GM21515 (cell line): ENCODE measurements at regions not wholly inside any gene's neighbourhood (a gene's known extent, or its start where the extent isn't known, plus 50 kb on each side); places are given as distances from the start of the nearest gene placed in this dataset.

Experiments
- ATAC-seq: cut with Tn5 transposase; IDR thresholded peaks from one replicate; pipeline ENCODE4 v1.9.1; 2021; ENCODE audit not compliant: unreplicated experiment

DNA sequence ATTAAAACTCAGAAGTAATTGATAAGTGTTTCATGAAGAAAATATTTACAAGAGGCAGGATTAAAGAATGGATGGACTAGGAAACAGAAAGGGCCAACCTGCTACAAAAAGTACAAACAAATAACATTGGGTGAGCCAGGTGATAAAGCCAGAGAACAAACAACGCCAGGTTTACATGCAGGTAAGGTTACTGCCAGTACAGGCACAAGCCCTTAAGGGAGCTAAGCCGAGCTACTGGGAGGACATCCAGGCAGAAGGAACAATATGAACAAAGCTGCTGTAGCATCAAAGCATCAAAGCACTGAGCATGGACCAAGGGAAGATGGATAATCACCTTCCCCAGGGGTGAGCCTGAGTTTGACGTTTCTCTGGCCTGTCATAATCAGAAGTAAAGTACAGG, 380.7 kb downstream of the SEC16B start:
- ATAC-seq: no peak

DNA sequence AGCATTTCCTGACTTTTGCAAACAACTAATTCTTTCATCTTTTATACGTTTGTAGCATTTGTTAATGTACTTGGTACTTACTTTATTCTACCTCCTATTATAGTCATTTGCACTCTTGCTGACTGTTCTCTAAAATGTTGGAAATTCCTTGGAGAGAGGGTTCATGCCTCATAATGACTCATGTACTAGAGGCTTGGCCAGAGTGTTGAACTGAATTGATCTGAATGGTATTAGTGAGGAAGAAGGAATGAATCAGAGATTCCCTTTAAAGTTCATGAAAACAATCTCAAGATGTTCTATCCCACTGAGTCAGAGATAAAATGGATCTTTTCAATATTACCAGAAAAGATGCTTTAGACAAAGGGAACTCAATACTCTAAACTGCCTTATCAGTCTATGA, 383.4 kb downstream of the SEC16B start:
- no peak for ATAC-seq

DNA sequence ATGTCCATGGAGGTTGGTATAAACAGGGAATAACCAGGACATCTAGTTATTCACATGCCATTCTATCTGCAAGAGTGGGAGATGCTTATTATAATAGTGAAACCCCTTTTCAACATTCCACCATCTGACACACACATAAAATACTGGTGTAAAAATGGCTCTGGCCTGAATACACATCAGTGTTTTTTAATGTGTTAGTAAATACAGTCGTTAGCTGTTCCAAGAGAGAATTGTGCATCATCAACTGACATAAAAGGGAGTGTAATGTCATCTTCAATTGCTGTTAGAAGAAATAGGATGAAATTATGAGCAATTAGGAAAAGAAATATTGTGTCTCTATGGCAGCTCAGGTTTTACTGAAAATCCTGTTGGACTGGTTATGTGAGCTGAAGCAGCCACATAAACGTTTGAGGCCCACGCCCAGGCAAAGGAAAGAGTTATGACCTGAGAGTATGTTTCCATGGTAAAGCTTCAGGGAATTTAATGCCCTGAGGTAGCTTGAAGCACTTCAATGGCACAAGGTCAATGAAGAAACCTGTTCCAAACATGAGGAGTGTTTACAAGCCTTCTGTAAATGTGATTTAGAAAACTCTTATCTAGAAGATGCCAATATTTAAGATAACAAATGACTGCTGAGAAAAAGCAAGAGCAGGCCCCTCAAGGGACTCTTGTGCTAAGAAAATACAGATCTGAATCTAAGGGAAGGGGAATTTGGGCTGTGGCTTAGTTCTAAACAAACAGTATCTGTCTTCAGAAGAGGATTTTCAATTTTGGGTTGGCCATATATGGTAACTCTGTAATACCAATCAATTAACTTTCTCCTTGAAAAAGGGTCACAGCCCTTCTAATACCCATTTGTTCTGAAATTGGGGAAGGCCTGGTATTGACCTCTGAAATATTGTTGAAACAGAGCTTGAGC, 384.3 kb downstream of the SEC16B start:
- no peak for ATAC-seq

DNA sequence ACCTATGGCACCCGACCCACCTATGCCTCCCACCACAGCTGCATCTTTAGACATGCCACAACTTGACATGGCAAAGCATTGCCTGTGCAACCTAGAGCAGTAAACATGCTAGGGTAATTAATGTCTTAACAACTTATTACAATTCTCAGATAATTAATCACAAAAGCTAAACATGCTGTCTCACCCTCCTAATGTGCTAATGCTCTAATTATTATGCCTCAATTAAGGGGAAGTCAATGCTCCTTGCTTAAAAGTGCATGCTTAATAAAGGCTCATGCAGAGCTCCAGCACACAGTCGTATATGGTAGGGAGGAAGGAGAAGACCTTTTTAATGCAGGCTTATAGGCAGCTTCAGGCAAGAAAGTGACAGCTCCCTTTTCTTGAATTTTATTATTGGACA, 396.0 kb downstream of the SEC16B start:
- ATAC-seq: no peak

DNA sequence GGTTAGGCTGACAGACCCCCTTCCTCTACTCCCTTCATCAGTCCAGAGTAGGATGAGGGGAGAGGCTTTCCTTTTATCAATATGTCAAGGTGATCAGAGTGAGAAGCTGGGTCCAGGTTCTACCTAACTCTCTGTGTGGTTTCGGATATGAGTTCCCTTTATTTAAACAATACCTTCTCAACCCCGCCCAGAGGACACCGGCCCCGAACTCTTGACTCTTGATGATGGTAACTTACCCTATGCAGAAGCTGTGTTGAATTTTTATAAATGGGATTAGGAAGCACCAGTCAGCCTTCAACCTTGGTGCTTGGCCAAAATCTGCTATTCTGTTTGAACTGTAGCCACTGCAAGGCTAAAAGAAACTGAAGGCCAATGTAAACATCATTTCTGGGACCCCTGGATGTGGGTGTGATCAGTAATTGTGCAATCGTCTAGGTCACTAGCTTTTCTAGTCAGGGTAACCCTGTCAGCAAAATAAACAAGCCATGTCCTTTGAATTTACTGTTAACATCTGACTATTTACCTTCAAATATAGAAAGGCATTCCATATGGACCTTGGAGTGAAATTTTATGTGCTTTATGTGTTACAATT, 398.3 kb downstream of the SEC16B start:
- ATAC-seq: no peak

DNA sequence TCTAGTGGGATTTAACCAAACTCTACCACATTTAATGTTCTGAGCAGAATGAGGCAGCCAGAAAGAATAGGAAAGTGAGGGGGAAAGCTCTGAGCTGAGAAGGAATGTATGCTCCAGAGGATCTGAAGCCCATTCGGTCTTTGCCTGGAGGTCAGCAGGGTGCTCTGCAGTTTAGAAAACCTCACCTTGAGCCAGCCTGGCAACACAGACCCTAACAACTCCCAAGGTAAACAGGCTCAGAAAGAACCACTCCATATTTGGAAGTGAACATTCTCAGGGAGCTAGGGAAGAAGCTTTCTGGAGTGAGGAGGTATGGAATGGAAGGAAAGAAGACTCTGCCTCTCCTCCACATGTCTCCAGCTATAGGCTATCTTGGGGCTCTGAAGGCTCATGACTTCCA, 398.8 kb downstream of the SEC16B start:
- no peak for ATAC-seq

DNA sequence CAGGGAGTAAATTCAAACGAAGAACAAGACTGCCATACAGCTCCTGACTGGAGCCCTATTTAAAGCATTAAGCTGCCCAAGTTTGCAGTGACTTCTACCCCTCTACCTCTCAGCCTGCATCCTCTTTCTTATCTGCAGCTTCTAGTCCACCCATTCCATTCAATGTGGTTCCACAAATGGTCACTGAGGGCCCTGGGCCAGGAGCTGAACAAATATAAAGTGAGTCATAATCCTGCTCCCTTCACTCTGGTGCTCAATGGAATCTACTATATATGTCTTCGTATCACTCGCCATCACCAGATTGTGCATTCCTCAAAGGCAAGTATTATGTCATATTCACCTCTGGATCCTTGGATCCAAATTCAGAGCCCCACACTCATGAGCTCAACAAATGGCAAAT, 398.7 kb downstream of the BRINP2 start:
- ATAC-seq: no peak

DNA sequence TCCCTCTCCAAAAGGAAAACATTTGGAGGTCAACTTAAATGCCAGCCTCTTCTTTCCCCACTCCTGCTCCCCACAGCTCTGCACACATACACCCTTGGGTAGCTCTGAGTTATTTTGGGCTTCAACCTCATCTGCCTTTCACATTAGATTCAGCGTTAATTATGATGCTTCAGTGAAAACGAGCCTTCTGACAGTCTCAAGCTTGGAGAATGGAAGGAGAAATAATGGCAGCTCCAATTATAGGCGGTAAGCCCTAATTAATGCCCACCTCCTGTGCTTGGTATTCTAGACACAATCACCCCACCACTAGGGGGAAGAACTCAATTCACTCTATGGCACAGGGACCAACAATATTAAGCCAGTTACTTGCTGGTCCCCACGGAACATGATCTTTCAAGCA, 397.9 kb downstream of the BRINP2 start:
- no peak for ATAC-seq

DNA sequence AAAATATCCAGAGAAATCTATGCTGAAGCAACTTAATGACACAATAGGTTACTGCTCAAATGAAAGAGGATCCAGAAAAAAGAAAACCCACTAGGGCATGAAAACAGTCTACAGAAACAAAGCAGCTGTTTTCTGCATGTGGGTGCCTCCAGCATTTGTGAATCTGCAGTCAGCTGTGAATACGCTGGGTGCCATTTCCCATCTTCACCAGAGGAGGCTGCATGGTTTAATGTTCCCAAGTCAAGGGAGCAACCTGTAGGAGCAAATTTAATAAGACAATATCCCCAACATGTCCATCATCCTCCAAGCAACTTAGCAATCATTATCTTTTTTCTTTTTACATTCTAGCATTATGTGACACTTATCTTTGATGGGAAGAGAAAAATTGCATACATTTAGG, 396.6 kb downstream of the BRINP2 start:
- ATAC-seq: no peak

DNA sequence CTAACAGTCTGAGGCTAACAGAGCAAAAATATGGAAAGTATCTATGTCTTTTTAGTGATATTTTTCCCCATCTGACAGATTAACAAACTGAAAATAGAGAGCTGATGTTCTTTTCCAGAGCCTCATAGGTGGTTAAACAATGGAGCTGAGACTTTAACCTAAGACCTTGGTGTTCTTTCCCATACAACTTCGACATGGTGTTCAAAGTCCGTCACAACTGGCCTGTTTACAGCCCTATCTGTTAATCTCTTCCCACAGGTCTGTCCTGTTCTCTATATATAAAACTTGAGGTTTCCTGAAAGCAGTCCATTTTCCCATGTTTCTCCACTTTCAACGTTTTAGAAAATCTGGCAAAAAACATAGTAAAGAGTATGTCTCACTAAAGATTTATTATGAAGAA, 395.7 kb downstream of the BRINP2 start:
- no peak for ATAC-seq

DNA sequence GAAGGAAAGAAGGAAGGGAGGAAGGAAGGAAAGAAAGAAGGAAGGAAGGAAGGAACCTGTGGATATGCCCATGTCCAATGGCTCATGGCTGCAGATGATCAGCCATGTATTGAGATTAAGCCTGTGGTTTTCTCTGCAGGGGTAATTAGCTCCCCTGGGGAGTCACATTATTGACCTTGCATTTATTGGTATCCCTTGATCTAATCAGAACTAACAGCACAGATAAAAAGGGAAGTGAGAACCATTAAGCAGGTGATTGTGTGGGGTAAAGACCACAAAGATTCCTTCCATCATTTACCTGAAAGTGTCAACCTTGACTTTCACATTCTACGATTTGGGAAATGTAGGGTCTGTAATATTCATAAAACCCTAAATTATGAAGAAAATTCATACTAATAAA, 390.7 kb downstream of the BRINP2 start:
- no peak for ATAC-seq

DNA sequence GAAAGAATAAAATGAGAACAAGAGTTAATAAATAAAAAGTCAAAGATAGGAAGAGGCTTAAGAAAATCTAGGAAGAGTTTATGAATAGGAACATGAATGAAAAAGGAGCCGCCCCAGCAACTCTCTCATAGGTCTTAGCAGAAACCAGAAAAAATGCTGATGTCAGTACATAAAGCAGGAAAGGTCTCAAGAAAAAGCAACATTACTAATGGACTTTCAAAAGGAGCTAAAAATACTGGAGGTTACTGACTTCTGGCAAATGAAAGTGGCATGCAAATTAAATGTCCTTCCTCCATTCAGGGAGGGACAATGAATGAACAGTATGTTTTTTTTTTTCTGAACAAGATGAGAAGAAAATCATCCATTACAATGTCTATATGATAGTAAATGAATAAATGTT, 387.6 kb downstream of the BRINP2 start:
- no peak for ATAC-seq

DNA sequence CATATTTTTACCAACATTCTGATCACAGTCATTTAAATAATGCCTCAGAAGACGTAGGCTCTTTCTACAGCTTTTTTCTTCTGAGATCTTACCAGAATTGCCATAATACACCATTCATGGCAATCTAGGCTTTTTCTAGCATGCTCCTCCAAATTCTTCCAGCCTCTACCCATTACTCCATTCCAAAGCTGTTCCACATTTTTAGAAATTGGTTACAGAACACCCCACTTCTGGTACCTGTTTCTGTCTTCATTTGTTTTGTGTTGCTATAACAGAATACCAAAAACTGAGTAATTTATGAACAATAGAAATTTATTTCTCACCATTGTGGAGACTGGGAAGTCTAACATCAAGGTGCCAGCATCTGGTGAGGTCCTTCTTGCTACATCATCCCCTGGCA, 385.4 kb downstream of the BRINP2 start:
- ATAC-seq: no peak

DNA sequence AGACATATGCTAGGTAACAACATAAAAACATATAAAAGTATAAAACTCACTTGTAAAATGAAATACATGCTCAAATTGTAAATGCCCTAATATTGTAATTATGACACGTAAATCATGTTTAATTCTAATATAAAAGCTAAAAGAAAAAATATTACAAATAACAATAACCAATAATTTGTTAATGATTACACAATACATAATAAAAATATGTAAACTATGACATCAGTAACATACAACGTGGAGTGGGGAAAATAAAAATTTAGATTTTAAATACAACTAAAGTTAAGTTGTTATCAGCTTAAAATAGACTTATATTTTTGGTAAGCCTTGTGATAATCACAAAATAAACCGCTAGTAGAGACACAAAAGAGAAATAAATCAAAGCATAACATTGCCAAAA, 376.4 kb downstream of the BRINP2 start:
- no peak for ATAC-seq

DNA sequence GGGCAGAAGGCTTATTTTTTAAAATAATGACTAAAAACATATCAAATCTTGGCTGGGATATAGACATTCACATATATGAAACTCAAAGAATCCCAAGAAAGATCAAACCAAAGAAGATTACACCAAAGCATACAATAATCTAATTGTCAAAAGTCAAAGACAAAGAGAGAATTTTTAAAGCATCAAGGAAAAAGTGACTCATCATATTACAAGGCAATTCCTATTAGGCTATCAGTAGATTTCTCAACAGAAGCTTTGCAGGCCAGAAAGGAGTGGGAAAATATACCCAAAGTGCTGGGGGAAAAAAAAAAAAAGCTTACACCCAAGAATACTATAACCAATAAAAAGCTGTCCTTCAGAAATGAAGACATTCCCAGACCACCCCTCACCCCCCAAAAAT, 375.6 kb downstream of the BRINP2 start:
- ATAC-seq: no peak

DNA sequence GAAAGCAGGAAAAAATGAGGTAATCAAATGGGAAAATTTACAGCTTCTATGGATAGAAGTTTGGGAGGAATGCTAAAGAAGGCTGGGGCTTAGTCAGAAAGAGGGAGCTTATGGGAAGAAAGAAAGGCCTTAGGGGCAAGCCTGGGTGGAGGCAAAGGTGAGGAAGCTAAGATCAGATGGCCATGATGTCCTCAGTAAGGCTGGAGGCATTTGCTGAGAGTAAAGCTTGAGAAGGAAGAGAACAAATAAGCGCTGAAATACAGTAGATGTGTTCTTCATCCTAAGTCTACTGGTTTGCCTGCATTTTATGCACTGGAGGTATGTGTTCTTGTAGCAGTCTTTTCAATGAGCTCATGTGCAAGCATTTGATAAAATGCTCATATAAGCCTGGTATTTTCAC, 355.4 kb downstream of the BRINP2 start:
- no peak for ATAC-seq

DNA sequence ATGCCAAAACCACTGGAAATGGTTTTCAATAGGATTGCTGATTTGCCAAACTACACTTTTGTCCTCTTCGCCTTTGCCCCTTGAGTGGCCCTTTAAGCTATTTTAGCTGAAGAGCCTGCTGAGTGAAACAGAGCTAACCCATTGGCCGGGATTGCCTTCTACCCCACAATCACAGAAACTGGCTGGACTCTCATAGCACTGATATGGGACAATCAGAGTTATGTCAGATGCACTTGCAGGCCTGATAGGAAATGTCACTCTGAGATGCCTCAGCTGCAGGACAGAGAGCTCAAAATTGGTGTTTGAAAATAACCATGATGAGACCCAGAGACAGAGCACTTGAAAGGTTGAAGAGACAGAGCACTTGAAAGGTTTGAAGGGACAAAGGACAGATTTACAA, 354.4 kb downstream of the BRINP2 start:
- ATAC-seq: no peak

DNA sequence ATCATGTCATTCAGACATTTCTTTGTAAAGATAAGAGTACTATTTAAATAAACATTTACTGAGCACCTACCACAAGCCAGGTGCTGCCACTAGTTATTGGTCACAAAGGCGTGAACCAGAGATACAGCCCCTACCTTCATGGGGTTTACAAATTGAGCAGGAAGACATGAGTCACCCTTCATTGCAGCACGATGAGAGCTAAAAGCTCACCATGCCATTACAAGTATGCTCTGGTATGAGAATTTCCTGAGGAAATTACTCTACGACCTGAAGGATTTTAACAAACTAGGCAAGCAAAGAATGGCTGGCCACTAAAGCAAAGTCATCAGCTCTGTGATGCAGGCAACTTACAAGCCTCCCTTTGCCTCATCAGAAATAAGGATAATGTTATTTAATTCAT, 346.8 kb downstream of the BRINP2 start:
- no peak for ATAC-seq

DNA sequence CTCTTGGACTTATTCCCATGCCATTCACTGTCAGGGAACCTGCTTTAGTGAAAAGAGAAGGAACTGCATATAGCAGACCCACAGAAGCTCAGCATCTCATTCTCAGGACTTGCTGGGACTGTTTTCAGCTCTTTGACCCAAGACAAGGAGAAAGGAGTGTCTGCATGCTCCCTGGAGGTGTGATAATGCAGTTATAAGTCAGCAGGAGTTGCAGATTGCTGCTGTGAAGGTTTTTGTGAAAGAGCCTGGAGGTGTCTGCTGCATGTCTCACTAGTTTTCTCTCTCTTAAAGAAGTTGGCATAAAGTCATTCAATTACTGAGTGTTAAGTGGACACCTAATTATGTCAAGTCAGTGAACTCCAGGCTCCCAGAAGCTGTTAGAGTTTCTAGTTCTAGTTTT, 343.4 kb downstream of the BRINP2 start:
- ATAC-seq: no peak

DNA sequence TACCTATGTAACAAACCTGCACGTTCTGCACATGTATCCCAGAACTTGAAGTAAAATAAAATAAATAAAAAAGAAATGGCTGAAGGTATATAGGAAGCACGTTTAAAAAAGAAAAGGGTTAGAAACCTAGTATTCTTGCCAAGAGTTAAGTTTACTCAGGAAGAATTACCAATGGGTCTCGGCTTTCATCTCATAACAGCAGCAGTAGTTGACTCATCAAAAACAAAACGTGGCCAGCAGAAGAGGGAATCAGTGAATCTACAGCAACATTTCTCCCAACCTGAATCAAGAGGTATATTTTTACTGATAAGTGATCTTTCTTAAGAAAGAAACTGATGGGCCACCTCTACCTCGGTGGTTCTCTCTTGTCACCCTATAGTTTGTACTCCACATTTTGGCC, 340.3 kb downstream of the BRINP2 start:
- no peak for ATAC-seq

DNA sequence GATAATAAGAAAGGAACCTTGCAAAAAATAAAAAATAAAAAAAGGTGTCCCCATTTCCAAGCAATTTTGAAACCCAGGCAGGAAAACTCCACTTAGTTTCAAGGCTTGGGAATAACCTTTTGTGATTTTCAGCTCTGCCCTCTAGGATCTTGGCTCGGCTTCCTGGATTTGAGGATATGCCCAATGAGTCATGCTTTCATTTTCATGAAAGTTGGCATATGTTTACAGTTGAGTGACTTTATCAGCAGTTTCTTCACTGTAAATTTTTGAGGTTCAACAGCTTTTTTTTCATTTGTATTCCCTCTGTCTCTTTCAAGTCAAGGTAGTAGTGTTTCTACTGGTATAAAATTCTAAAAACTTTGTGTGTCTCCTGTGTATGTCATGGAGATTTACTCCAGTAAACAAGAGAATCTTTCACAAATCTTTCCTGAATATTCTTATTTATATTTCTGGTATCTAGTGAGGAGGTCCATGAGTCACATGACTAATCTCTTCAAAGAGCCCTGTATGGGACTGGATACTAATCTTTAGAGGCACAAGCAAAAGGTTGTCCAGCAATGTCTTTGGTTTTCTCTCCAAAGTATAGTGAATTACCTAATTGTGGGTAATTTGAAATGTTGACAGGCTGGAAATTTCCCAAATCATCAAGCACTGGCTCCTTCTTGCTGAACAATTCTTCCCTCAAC, 335.3 kb downstream of the BRINP2 start:
- ATAC-seq: no peak

DNA sequence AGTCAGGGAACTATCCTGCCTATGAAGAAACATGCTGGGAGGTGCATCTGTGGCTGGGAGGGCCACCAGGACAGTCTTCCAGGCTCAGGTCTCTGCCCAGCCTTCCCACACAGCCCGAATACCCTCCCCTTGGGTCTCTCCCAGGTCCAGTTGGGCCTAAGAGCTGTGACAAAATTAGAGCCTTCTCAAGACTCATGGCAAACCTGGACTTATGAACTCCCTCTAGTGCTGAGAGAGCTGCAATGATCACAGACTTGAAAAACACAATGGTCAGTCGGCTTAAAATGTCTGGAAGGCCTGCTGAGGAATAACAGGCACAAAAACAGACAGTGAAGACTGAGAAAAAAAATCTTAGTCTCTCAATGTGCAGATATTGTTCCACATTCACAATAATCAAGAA, 325.1 kb downstream of the BRINP2 start:
- ATAC-seq: no peak
